IMR-90 (cell line): ENCODE measurements at regions not wholly inside any gene's neighbourhood (a gene's known extent, or its start where the extent isn't known, plus 50 kb on each side); places are given as distances from the start of the nearest gene placed in this dataset.

ENCODE experiments used
- ATAC-seq: fragments of 200-7000 bp; cut with Tn5 transposase; 2 replicates; pipeline ENCODE4 v1.9.1; 2020; ENCODE audit warnings: low read depth, mild to moderate bottlenecking, moderate library complexity
- BruUV-seq: library from RNA; stranded (reverse); fragments of 400-500 nt; replicated peaks from 2 replicates; lab custom pipeline; 2021; lab: Mats Ljungman, UMichigan
- CTCF ChIA-PET: fragments of 300-600 bp; formaldehyde crosslinking; extraction: SDS; loops from one replicate; lab custom pipeline; 2021; ENCODE audit warnings: antibody characterized with exemption; lab: Yijun Ruan, JAX
- POLR2A ChIA-PET: fragments of 300-600 bp; sonication (Branson Sonifier 250); formaldehyde crosslinking; loops from one replicate; lab custom pipeline; 2022; ENCODE audit warnings: antibody characterized with exemption; ENCODE audit not compliant: unreplicated experiment; lab: Charles Lee
- DNase-seq: peaks from one replicate; pipeline ENCODE4 v3.0.0; 2013
- H2AFZ ChIP-seq: replicated peaks from 2 replicates; pipeline ENCODE3; 2013; ENCODE audit warnings: low read length, mild to moderate bottlenecking; ENCODE audit not compliant: poor library complexity
- H2AK5ac ChIP-seq: 2 replicates; pipeline ENCODE4 v1.6.1; 2013; ENCODE audit warnings: low read depth, low read length, inconsistent platforms
- H2AK9ac ChIP-seq: replicated peaks from 2 replicates; pipeline ENCODE3; 2013; ENCODE audit warnings: mild to moderate bottlenecking, low read depth, low read length, moderate library complexity; ENCODE audit not compliant: poor library complexity
- H2BK120ac ChIP-seq: 2 replicates; pipeline ENCODE4 v1.6.1; 2013; ENCODE audit warnings: low read depth, low read length, inconsistent platforms
- H2BK15ac ChIP-seq: 3 replicates; pipeline ENCODE4 v1.6.1; 2013; ENCODE audit warnings: low read depth, low read length, inconsistent platforms
- H2BK20ac ChIP-seq: 2 replicates; pipeline ENCODE4 v1.6.1; 2013; ENCODE audit warnings: low read depth, mild to moderate bottlenecking, inconsistent platforms, low read length, moderate library complexity
- H2BK5ac ChIP-seq: 2 replicates; pipeline ENCODE4 v1.6.1; 2013; ENCODE audit warnings: mild to moderate bottlenecking, low read depth, low read length, inconsistent platforms; ENCODE audit not compliant: poor library complexity, severe bottlenecking
- H3K14ac ChIP-seq: replicated peaks from 2 replicates; pipeline ENCODE4 v1.6.1; 2013; ENCODE audit warnings: low read depth, low read length, inconsistent platforms
- H3K18ac ChIP-seq: 2 replicates; pipeline ENCODE4 v1.6.1; 2013; ENCODE audit warnings: low read depth, low read length, control low read depth
- H3K23ac ChIP-seq: 2 replicates; pipeline ENCODE4 v1.6.1; 2013; ENCODE audit warnings: low read depth, low read length, inconsistent platforms
- H3K27ac ChIP-seq: 2 replicates; pipeline ENCODE4 v1.5.1; 2013; ENCODE audit warnings: mild to moderate bottlenecking, control low read depth, low read length; ENCODE audit not compliant: insufficient read depth
- H3K27me3 ChIP-seq: 2 replicates; pipeline ENCODE4 v1.6.1; 2013; ENCODE audit warnings: low read length; ENCODE audit not compliant: control insufficient read depth, insufficient read depth
- H3K36me3 ChIP-seq: 2 replicates; pipeline ENCODE4 v1.6.1; 2013; ENCODE audit warnings: low read length, mixed read lengths; ENCODE audit not compliant: control insufficient read depth, insufficient read depth
- H3K4ac ChIP-seq: 2 replicates; pipeline ENCODE4 v1.6.1; 2013; ENCODE audit warnings: low read depth, low read length, inconsistent platforms
- H3K4me1 ChIP-seq: 2 replicates; pipeline ENCODE4 v1.6.1; 2013; ENCODE audit warnings: low read length, mixed read lengths; ENCODE audit not compliant: control insufficient read depth, insufficient read depth
- H3K4me2 ChIP-seq: 2 replicates; pipeline ENCODE4 v1.6.1; 2013; ENCODE audit warnings: low read depth, mild to moderate bottlenecking, control low read depth, low read length, moderate library complexity
- H3K4me3 ChIP-seq: 2 replicates; pipeline ENCODE4 v1.5.1; 2013; ENCODE audit warnings: low read depth, mild to moderate bottlenecking, control low read depth, low read length, moderate library complexity; ENCODE audit not compliant: insufficient read depth
- H3K56ac ChIP-seq: 2 replicates; pipeline ENCODE4 v1.6.1; 2013; ENCODE audit warnings: low read length, inconsistent platforms; ENCODE audit not compliant: insufficient read depth; ENCODE audit errors: extremely low read depth
- H3K79me1 ChIP-seq, 2 experiments: 2 replicates each; pipeline ENCODE4 v1.6.1; 2013; ENCODE audit warnings: low read length in 2 of 2, inconsistent platforms in 1 of 2, low read depth in 1 of 2
- H3K9ac ChIP-seq: 2 replicates; pipeline ENCODE4 v1.6.1; 2013; ENCODE audit warnings: low read depth, low read length, control low read depth
- H3K9me1 ChIP-seq: 2 replicates; pipeline ENCODE4 v1.6.1; 2013; ENCODE audit warnings: low read length, inconsistent platforms; ENCODE audit not compliant: insufficient read depth
- H3K9me3 ChIP-seq: 2 replicates; pipeline ENCODE4 v1.6.1; 2013; ENCODE audit warnings: low read length; ENCODE audit not compliant: control insufficient read depth, insufficient read depth
- H4K20me1 ChIP-seq: 2 replicates; pipeline ENCODE4 v1.6.1; 2013; ENCODE audit warnings: low read length, inconsistent platforms; ENCODE audit not compliant: insufficient read depth
- H4K5ac ChIP-seq: 2 replicates; pipeline ENCODE4 v1.6.1; 2013; ENCODE audit warnings: mild to moderate bottlenecking, low read depth, low read length, control low read depth
- H4K8ac ChIP-seq, 2 experiments: 2 replicates each; pipeline ENCODE4 v1.6.1; 2013; ENCODE audit warnings: low read depth in 2 of 2, low read length in 2 of 2, control low read depth in 1 of 2, inconsistent platforms in 1 of 2
- H4K91ac ChIP-seq: 2 replicates; pipeline ENCODE4 v1.6.1; 2013; ENCODE audit warnings: low read depth, low read length, inconsistent platforms; ENCODE audit not compliant: insufficient read depth
- CEBPB ChIP-seq: IDR thresholded peaks from 2 replicates; pipeline ENCODE4 v1.6.1; 2012; ENCODE audit warnings: low read depth, low read length, improper control_type of control experiment
- CHD1 ChIP-seq: IDR thresholded peaks from 2 replicates; pipeline ENCODE4 v1.6.1; 2012; ENCODE audit warnings: low read depth, low read length, improper control_type of control experiment
- RAD21 ChIP-seq: IDR thresholded peaks from 2 replicates; pipeline ENCODE4 v1.6.1; 2012; ENCODE audit warnings: low read length, improper control_type of control experiment
- RCOR1 ChIP-seq: IDR thresholded peaks from 2 replicates; pipeline ENCODE4 v1.6.1; 2012; ENCODE audit warnings: mild to moderate bottlenecking, low read length, improper control_type of control experiment; ENCODE audit not compliant: insufficient replicate concordance
- SMC3 ChIP-seq: fragments of 150-350 bp; IDR thresholded peaks from 2 replicates; pipeline ENCODE4 v1.6.1; 2016; ENCODE audit warnings: low read depth, mild to moderate bottlenecking, antibody characterized with exemption, low read length, moderate library complexity
- WGBS, 2 experiments: methylation state at CpG; one replicate each; pipeline versions ENCODE4 v1.1.5 to v1.1.7; 2013; ENCODE audit warnings: missing lambda C conversion rate in 2 of 2; ENCODE audit not compliant: insufficient read length in 1 of 2; ENCODE audit errors: extremely low coverage in 2 of 2; 5-methylcytosine and 5-hydroxymethylcytosine counted together
- dilution Hi-C: fragments of 300-500 bp; cut with HindIII; formaldehyde crosslinking; loops from one replicate; pipeline ENCODE4 v1.14.3; 2018; ENCODE audit warnings: low sequenced_read_pairs; ENCODE audit not compliant: unreplicated experiment
- in situ Hi-C: fragments of 300-500 bp; cut with MboI; formaldehyde crosslinking; loops from 3 replicates; pipeline ENCODE4 v1.14.3; 2019; ENCODE audit warnings: low sequenced_read_pairs, inconsistent platforms, mixed read lengths
- intact Hi-C: fragments of 100-400 bp; cut with micrococcal nuclease; formaldehyde crosslinking; loops from 2 replicates; pipeline ENCODE4 v1.10.0; 2022

GRCh38 chr5:20229303-20230005 lies 241.5 kb upstream of the CDH18 start:
- intact Hi-C loops (loop anchor here (10.0 kb wide), 1 partner anchor 435 kb away; no protein-coding TSS in a partner anchor), dilution Hi-C loops (no loop called here), in situ Hi-C loops (no loop called here)
- Histone ChIP-seq H2BK20ac (no peak overlapping the region), H2AFZ (no peak overlapping the region), H2AK5ac (no peak overlapping the region), H3K9me3 (no peaks in the 10 kb centered on the region), H3K27ac (no peak overlapping the region), H3K79me1 (no peaks in the 10 kb centered on the region), H3K36me3 (no peaks in the 10 kb centered on the region), H3K9ac (no peak overlapping the region), H3K56ac (no peak overlapping the region), H3K27me3 (no peaks in the 10 kb centered on the region), H3K23ac (no peak overlapping the region), H2AK9ac (no peak overlapping the region), H4K5ac (no peak overlapping the region), H4K8ac (no peak overlapping the region), H3K4me3 (no peak overlapping the region), H3K4me2 (no peak overlapping the region), H3K18ac (no peak overlapping the region), H2BK15ac (no peak overlapping the region), H4K20me1 (no peaks in the 10 kb centered on the region), H3K9me1 (no peaks in the 10 kb centered on the region), H4K91ac (no peak overlapping the region), H2BK5ac (no peak overlapping the region), H3K4me1 (no peaks in the 10 kb centered on the region), H3K4ac (no peak overlapping the region), H3K14ac (no peak overlapping the region), H2BK120ac (no peak overlapping the region)
- POLR2A ChIA-PET = no interaction called here
- no TSS peak for BruUV-seq
- no peak for DNase-seq
- no peak for ATAC-seq
- WGBS, 2 experiments = no CpG with 5 or more reads among the region's 2 CpGs
- TF ChIP-seq CHD1 = no peak
- no peak for TF ChIP-seq SMC3
- peak; percentile 48; the same call in 1 of the 2 replicates for TF ChIP-seq CEBPB
- no peak for TF ChIP-seq RAD21
- no peak for TF ChIP-seq RCOR1
- CTCF ChIA-PET = no interaction called here
